HepG2 (cell line): ENCODE measurements at regions not wholly inside any gene's neighbourhood (a gene's known extent, or its start where the extent isn't known, plus 50 kb on each side); places are given as distances from the start of the nearest gene placed in this dataset.

Source experiments
- ATAC-seq: fragments of 200-7000 bp; cut with Tn5 transposase; 3 replicates; pipeline ENCODE4 v1.9.1; 2020; ENCODE audit warnings: mild to moderate bottlenecking, moderate library complexity
- BruUV-seq: library from RNA; stranded (reverse); fragments of 400-500 nt; replicated peaks from 2 replicates; lab custom pipeline; 2021; lab: Mats Ljungman, UMichigan
- CTCF ChIA-PET: fragments of 300-600 bp; formaldehyde crosslinking; extraction: SDS; loops from one replicate; lab custom pipeline; 2021; ENCODE audit warnings: low total read pairs, inconsistent platforms, low intra/inter-chr PET ratio; lab: Yijun Ruan, JAX
- POLR2A ChIA-PET: fragments of 350-600 bp; sonication (Branson Sonifier 250); formaldehyde crosslinking; loops from one replicate; lab custom pipeline; 2020; ENCODE audit warnings: antibody characterized with exemption, inconsistent platforms; lab: Yijun Ruan, JAX
- DNase-seq: peaks from one replicate; pipeline ENCODE4 v3.0.0-alpha.2; 2015; ENCODE audit warnings: low spot score
- FAIRE-seq: peaks from 3 replicates; lab custom pipeline; 2011; peaks lifted over from hg19 to GRCh38; lab: Jason Lieb, UNC
- H2AFZ ChIP-seq: one replicate; pipeline ENCODE4 v1.6.1; 2011; ENCODE audit warnings: low read length, inconsistent platforms
- H3K27ac ChIP-seq: fragments of 300-600 bp; 3 replicates; pipeline ENCODE4 v1.8.0; 2011; ENCODE audit warnings: mixed run types, mild to moderate bottlenecking, mixed read lengths, low read length, inconsistent platforms; ENCODE audit not compliant: insufficient read depth; ENCODE audit errors: extremely low read length
- H3K27me3 ChIP-seq, 2 experiments: fragments of 200-600 bp in 1 of 2; 2 replicates in 1 of 2; 3 replicates in 1 of 2; pipeline versions ENCODE4 v1.6.0 to v1.8.0; 2011; ENCODE audit warnings: low read length in 2 of 2, mild to moderate bottlenecking in 2 of 2, moderate library complexity in 2 of 2, inconsistent platforms in 1 of 2; ENCODE audit not compliant: insufficient read depth in 2 of 2, control insufficient read depth in 1 of 2
- H3K36me3 ChIP-seq, 2 experiments: fragments of 200-600 bp in 1 of 2; replicated peaks in 1 of 2; 2 replicates in 1 of 2; 3 replicates in 1 of 2; pipeline versions ENCODE4 v1.5.1 to v1.8.0; 2011; ENCODE audit warnings: low read length in 2 of 2, inconsistent platforms in 1 of 2; ENCODE audit not compliant: insufficient read depth in 2 of 2, control insufficient read depth in 1 of 2
- H3K4me1 ChIP-seq: 2 replicates; pipeline ENCODE4 v1.5.1; 2012; ENCODE audit warnings: low read length, inconsistent platforms; ENCODE audit not compliant: insufficient read depth
- H3K4me2 ChIP-seq: 2 replicates; pipeline ENCODE4 v1.6.0; 2011; ENCODE audit warnings: low read depth, low read length, inconsistent platforms
- H3K4me3 ChIP-seq, 3 experiments: fragments of 200-600 bp in 1 of 3; sonication (generic), shearing (Covaris generic) in 1 of 3; replicated peaks in 1 of 3; 2 replicates each; pipeline ENCODE4 v1.5.1; 2011 to 2016; ENCODE audit warnings: low read length in 3 of 3, inconsistent platforms in 2 of 3, low read depth in 2 of 3, mild to moderate bottlenecking in 2 of 3, control low read depth in 1 of 3, mixed read lengths in 1 of 3; ENCODE audit not compliant: insufficient read depth in 1 of 3
- H3K79me2 ChIP-seq: one replicate; pipeline ENCODE4 v1.6.1; 2011; ENCODE audit warnings: low read length, inconsistent platforms; ENCODE audit not compliant: insufficient read depth
- H3K9ac ChIP-seq: 2 replicates; pipeline ENCODE4 v1.6.0; 2011; ENCODE audit warnings: mild to moderate bottlenecking, low read depth, low read length, inconsistent platforms; ENCODE audit not compliant: insufficient read depth
- H3K9me3 ChIP-seq: 2 replicates; pipeline ENCODE4 v1.5.1; 2012; ENCODE audit warnings: mild to moderate bottlenecking, low read length
- H4K20me1 ChIP-seq: 2 replicates; pipeline ENCODE4 v1.6.0; 2011; ENCODE audit warnings: inconsistent platforms, mild to moderate bottlenecking, low read length, moderate library complexity; ENCODE audit not compliant: insufficient read depth
- CC2D1A ChIP-seq: sonication (generic); formaldehyde crosslinking; IDR thresholded peaks from 2 replicates; pipeline ENCODE4 v1.8.1; 2023; ENCODE audit warnings: mild to moderate bottlenecking, missing genetic modification reagents
- CHCHD3 ChIP-seq: sonication (generic); formaldehyde crosslinking; IDR thresholded peaks from 2 replicates; pipeline ENCODE4 v1.8.0; 2022; ENCODE audit warnings: mild to moderate bottlenecking, missing genetic modification reagents, moderate library complexity
- CSRNP1 ChIP-seq: sonication (generic); formaldehyde crosslinking; IDR thresholded peaks from 2 replicates; pipeline ENCODE4 v1.8.1; 2023; ENCODE audit warnings: mild to moderate bottlenecking, missing genetic modification reagents
- FIP1L1 ChIP-seq: fragments of 200-400 bp; formaldehyde crosslinking; IDR thresholded peaks from 2 replicates; pipeline ENCODE4 v1.6.1; 2018; ENCODE audit warnings: low read depth, mild to moderate bottlenecking, low read length, moderate library complexity, borderline replicate concordance; ENCODE audit not compliant: insufficient read depth
- MTA1 ChIP-seq: sonication (generic); formaldehyde crosslinking; IDR thresholded peaks from 2 replicates; pipeline ENCODE4 v1.4.0; 2020; ENCODE audit warnings: missing genetic modification reagents, mild to moderate bottlenecking, borderline replicate concordance
- NFIC ChIP-seq: IDR thresholded peaks from 2 replicates; pipeline ENCODE4 v1.6.1; 2012; ENCODE audit warnings: mild to moderate bottlenecking, low read length, inconsistent platforms
- NFRKB ChIP-seq: fragments of 450-650 bp; IDR thresholded peaks from 2 replicates; pipeline ENCODE4 v1.6.1; 2017
- RNF219 ChIP-seq: sonication (generic); formaldehyde crosslinking; IDR thresholded peaks from 2 replicates; pipeline ENCODE4 v1.5.0; 2020; ENCODE audit warnings: mild to moderate bottlenecking, missing genetic modification reagents
- U2AF1 ChIP-seq: fragments of 200-400 bp; formaldehyde crosslinking; optimal IDR thresholded peaks from 2 replicates; pipeline ENCODE3; 2017; ENCODE audit warnings: mild to moderate bottlenecking, low read depth, low read length
- ZBTB42 ChIP-seq: sonication (generic); formaldehyde crosslinking; IDR thresholded peaks from 2 replicates; pipeline ENCODE4 v1.5.0; 2020; ENCODE audit warnings: mild to moderate bottlenecking, missing genetic modification reagents
- ZNF431 ChIP-seq: sonication (generic); formaldehyde crosslinking; IDR thresholded peaks from 2 replicates; pipeline ENCODE4 v1.9.0; 2022; ENCODE audit warnings: missing genetic modification reagents, low read depth, mild to moderate bottlenecking, borderline replicate concordance
- ZNF83 ChIP-seq: sonication (generic); formaldehyde crosslinking; IDR thresholded peaks from 2 replicates; pipeline ENCODE4 v1.4.0; 2020; ENCODE audit warnings: missing genetic modification reagents, mild to moderate bottlenecking, borderline replicate concordance
- WGBS: methylation state at CpG from one replicate; pipeline ENCODE4 v1.1.6; 2017; ENCODE audit warnings: low lambda C conversion rate; 5-methylcytosine and 5-hydroxymethylcytosine counted together
- in situ Hi-C: cut with HindIII; loops from 2 replicates; pipeline ENCODE4 v1.10.0; 2017; ENCODE audit warnings: low pct_unique_long_range_greater_than_20kb; ENCODE audit not compliant: extremely low pct_ligation_motif_present
- intact Hi-C: fragments of 100-400 bp; cut with micrococcal nuclease; formaldehyde crosslinking; loops from one replicate; pipeline ENCODE4 v1.10.0; 2022; ENCODE audit not compliant: unreplicated experiment
- TF ChIP-seq, protein P1 (sequence below): sonication (generic); formaldehyde crosslinking; IDR thresholded peaks from 2 replicates; pipeline ENCODE4 v1.8.0; 2022; ENCODE audit warnings: mild to moderate bottlenecking, missing genetic modification reagents; ENCODE audit not compliant: insufficient replicate concordance

GRCh38 chr15:99441871-99442251 is 123.9 kb upstream of the MEF2A start:
- no TSS peak for BruUV-seq
- Histone ChIP-seq H4K20me1 (no peaks in the 10 kb centered on the region), H3K4me3 (no peak overlapping the region), H3K79me2 (no peaks in the 10 kb centered on the region), H3K27ac (no peak overlapping the region), H3K4me1 (peaks cover 37% of the 10 kb centered on the region), H3K36me3 (no peaks in the 10 kb centered on the region), H3K4me2 (no peak overlapping the region), H3K27me3 (peaks cover 11 to 66% of the 10 kb centered on the region in 2 experiments; a peak in 4 of 5 replicates), H2AFZ (no peak overlapping the region), H3K9me3 (no peaks in the 10 kb centered on the region), H3K9ac (no peak overlapping the region)
- TF ChIP-seq CHCHD3 = no peak
- no peak for TF ChIP-seq NFIC
- no peak for TF ChIP-seq RNF219 (CRISPR knock-in tag)
- no peak for TF ChIP-seq CC2D1A
- FAIRE-seq (no peak), DNase-seq (no peak), ATAC-seq (no peak)
- intact Hi-C loops = no loop called here
- ChIA-PET POLR2A (no interaction called here), CTCF (no interaction called here)
- 47% methylated on average over 3 of the region's 3 CpGs for WGBS
- in situ Hi-C loops = no loop called here

- Histone ChIP-seq H3K27ac (no peak overlapping the region), H3K27me3 (peaks cover 8 to 61% of the 10 kb centered on the region in 2 experiments; a peak in 4 of 5 replicates), H3K4me1 (peaks cover 32% of the 10 kb centered on the region), H3K4me2 (no peak overlapping the region), H4K20me1 (no peaks in the 10 kb centered on the region), H3K9ac (no peak overlapping the region), H3K79me2 (no peaks in the 10 kb centered on the region), H3K4me3 (no peak overlapping the region), H3K36me3 (no peaks in the 10 kb centered on the region), H3K9me3 (no peaks in the 10 kb centered on the region), H2AFZ (no peak overlapping the region)
- intact Hi-C loops (no loop called here), in situ Hi-C loops (no loop called here)
- FAIRE-seq = no peak
- WGBS = 36% methylated on average over 14 of the region's 14 CpGs
- ChIA-PET POLR2A (no interaction called here), CTCF (no interaction called here)
- no peak for DNase-seq
- BruUV-seq = no TSS peak
- ATAC-seq = no peak
- no peak for TF ChIP-seq CSRNP1 (CRISPR knock-in tag)
- no peak for TF ChIP-seq NFRKB
- TF ChIP-seq ZNF83 (CRISPR knock-in tag) = no peak
- no peak for TF ChIP-seq MTA1 (CRISPR knock-in tag)
- no peak for TF ChIP-seq ZNF431 (CRISPR knock-in tag)
- TF ChIP-seq FIP1L1 = no peak
- no peak for TF ChIP-seq U2AF1
- TF ChIP-seq ZBTB42 = no peak
- TF ChIP-seq, protein P1, sequence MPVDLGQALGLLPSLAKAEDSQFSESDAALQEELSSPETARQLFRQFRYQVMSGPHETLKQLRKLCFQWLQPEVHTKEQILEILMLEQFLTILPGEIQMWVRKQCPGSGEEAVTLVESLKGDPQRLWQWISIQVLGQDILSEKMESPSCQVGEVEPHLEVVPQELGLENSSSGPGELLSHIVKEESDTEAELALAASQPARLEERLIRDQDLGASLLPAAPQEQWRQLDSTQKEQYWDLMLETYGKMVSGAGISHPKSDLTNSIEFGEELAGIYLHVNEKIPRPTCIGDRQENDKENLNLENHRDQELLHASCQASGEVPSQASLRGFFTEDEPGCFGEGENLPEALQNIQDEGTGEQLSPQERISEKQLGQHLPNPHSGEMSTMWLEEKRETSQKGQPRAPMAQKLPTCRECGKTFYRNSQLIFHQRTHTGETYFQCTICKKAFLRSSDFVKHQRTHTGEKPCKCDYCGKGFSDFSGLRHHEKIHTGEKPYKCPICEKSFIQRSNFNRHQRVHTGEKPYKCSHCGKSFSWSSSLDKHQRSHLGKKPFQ (CRISPR knock-in tag) = no peak
Measured at GRCh38 chr15:99442252-99442897, 123.4 kb upstream of the MEF2A start.
